ENCODE measurements at regions not wholly inside any gene's neighbourhood (a gene's known extent, or its start where the extent isn't known, plus 50 kb on each side); places are given as distances from the start of the nearest gene placed in this dataset.

GRCh38 chr10:128958834-128959690 is 508.0 kb upstream of the MGMT start:
- no peak for DNase-seq (ENCODE audit: low spot score)
- Histone ChIP-seq H3K27ac (ENCODE audit: extremely low read length, insufficient read depth, low read length) (no peak overlapping the region), H3K4me3 (replicated peaks in 1 of 3; ENCODE audit: insufficient read depth in 1 of 3, low read depth in 2 of 3, low read length in 3 of 3) (no peak overlapping the region), H3K9ac (ENCODE audit: insufficient read depth, low read depth, low read length) (no peak overlapping the region), H3K9me3 (ENCODE audit: low read length) (no peaks in the 10 kb centered on the region), H3K4me2 (ENCODE audit: low read depth, low read length) (no peak overlapping the region), H3K27me3 (ENCODE audit: control insufficient read depth in 1 of 2, insufficient read depth in 2 of 2, low read length in 2 of 2) (peaks cover 3 to 39% of the 10 kb centered on the region in 2 experiments; a peak in 3 of 5 replicates), H3K79me2 (ENCODE audit: insufficient read depth, low read length) (no peaks in the 10 kb centered on the region), H2AFZ (ENCODE audit: low read length) (no peak overlapping the region), H3K36me3 (replicated peaks in 1 of 2; ENCODE audit: control insufficient read depth in 1 of 2, insufficient read depth in 2 of 2, low read length in 2 of 2) (no peaks in the 10 kb centered on the region), H4K20me1 (ENCODE audit: insufficient read depth, low read length) (no peaks in the 10 kb centered on the region), H3K4me1 (ENCODE audit: insufficient read depth, low read length) (no peaks in the 10 kb centered on the region)
- BruUV-seq (replicated peaks): no TSS peak
- ChIA-PET POLR2A (no interaction called here), CTCF (ENCODE audit: low intra/inter-chr PET ratio, low total read pairs) (no interaction called here)
- in situ Hi-C loops (cut with HindIII; ENCODE audit: extremely low pct_ligation_motif_present, low pct_unique_long_range_greater_than_20kb) (no loop called here), intact Hi-C loops (cut with micrococcal nuclease; ENCODE audit: unreplicated experiment) (no loop called here)
- no peak for ATAC-seq
- no peak for FAIRE-seq
- WGBS (ENCODE audit: low lambda C conversion rate): 37% methylated on average over 25 of the region's 39 CpGs
- TF ChIP-seq ISL2 (CRISPR knock-in tag; IDR thresholded peaks at IDR 0.05) (no peak), HNRNPH1 (optimal IDR thresholded peaks at IDR 0.05; ENCODE audit: low read depth, low read length) (no peak), AHDC1 (CRISPR knock-in tag; IDR thresholded peaks at IDR 0.05; ENCODE audit: borderline replicate concordance) (no peak), IRF2 (CRISPR knock-in tag; IDR thresholded peaks at IDR 0.05) (no peak), DRAP1 (CRISPR knock-in tag; IDR thresholded peaks at IDR 0.05) (no peak), ZBTB40 (IDR thresholded peaks at IDR 0.05) (no peak), ZBTB40 (CRISPR knock-in tag; IDR thresholded peaks at IDR 0.05) (no peak), ISX (CRISPR knock-in tag; conservative IDR thresholded peaks at IDR 0.05) (no peak)

Data from HepG2 (cell line).